ENCODE measurements at regions not wholly inside any gene's neighbourhood (a gene's known extent, or its start where the extent isn't known, plus 50 kb on each side); places are given as distances from the start of the nearest gene placed in this dataset.
A peak's percentile ranks its signal among the peaks of the same experiment; 100 is the strongest.

GRCh38 chr17:72295916-72296315 is 175.1 kb downstream of the SOX9 start:
- no peak for TF ChIP-seq OSR1 (CRISPR knock-in tag; IDR thresholded peaks at IDR 0.05)
- no peak for TF ChIP-seq ZNF565 (CRISPR knock-in tag; conservative IDR thresholded peaks at IDR 0.05; ENCODE audit: low read depth)
- TF ChIP-seq ESRRG (CRISPR knock-in tag; IDR thresholded peaks at IDR 0.05), result no peak

GRCh38 chr17:72296456-72296855 is 175.6 kb downstream of the SOX9 start:
- no peak for TF ChIP-seq ARNTL (CRISPR knock-in tag; IDR thresholded peaks at IDR 0.05; ENCODE audit: borderline replicate concordance, low read depth)
- no peak for TF ChIP-seq BACH2 (CRISPR knock-in tag; IDR thresholded peaks at IDR 0.05; ENCODE audit: borderline replicate concordance)
- TF ChIP-seq ZFP3 (CRISPR knock-in tag; IDR thresholded peaks at IDR 0.05), result no peak
- TF ChIP-seq POU6F1 (CRISPR knock-in tag; IDR thresholded peaks at IDR 0.05; ENCODE audit: borderline replicate concordance, low read depth), result no peak
- no peak for TF ChIP-seq OSR1 (CRISPR knock-in tag; IDR thresholded peaks at IDR 0.05)
- TF ChIP-seq ZNF70 (CRISPR knock-in tag; IDR thresholded peaks at IDR 0.05), result no peak
- no peak for TF ChIP-seq TOX (CRISPR knock-in tag; IDR thresholded peaks at IDR 0.05; ENCODE audit: borderline replicate concordance)
- TF ChIP-seq TCF4 (CRISPR knock-in tag; IDR thresholded peaks at IDR 0.05; ENCODE audit: borderline replicate concordance), result no peak
- no peak for TF ChIP-seq CSDC2 (CRISPR knock-in tag; IDR thresholded peaks at IDR 0.05)
- TF ChIP-seq ESRRG (CRISPR knock-in tag; IDR thresholded peaks at IDR 0.05), result no peak
- TF ChIP-seq PATZ1 (CRISPR knock-in tag; IDR thresholded peaks at IDR 0.05; ENCODE audit: borderline replicate concordance), result no peak
- TF ChIP-seq, protein P1, sequence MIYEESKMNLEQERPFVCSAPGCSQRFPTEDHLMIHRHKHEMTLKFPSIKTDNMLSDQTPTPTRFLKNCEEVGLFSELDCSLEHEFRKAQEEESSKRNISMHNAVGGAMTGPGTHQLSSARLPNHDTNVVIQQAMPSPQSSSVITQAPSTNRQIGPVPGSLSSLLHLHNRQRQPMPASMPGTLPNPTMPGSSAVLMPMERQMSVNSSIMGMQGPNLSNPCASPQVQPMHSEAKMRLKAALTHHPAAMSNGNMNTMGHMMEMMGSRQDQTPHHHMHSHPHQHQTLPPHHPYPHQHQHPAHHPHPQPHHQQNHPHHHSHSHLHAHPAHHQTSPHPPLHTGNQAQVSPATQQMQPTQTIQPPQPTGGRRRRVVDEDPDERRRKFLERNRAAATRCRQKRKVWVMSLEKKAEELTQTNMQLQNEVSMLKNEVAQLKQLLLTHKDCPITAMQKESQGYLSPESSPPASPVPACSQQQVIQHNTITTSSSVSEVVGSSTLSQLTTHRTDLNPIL (CRISPR knock-in tag; IDR thresholded peaks at IDR 0.05; ENCODE audit: low read depth), result no peak
- no peak for ATAC-seq

More at GRCh38 chr17:72295916-72296315, 175.1 kb downstream of the SOX9 start:
- ATAC-seq, result no peak

GRCh38 chr17:72297326-72298115 is 176.7 kb downstream of the SOX9 start:
- TF ChIP-seq PPARA (CRISPR knock-in tag; IDR thresholded peaks at IDR 0.05; ENCODE audit: borderline replicate concordance) (no peak), ZNF565 (CRISPR knock-in tag; conservative IDR thresholded peaks at IDR 0.05; ENCODE audit: low read depth) (no peak), TCF4 (CRISPR knock-in tag; IDR thresholded peaks at IDR 0.05; ENCODE audit: borderline replicate concordance) (no peak), RARB (CRISPR knock-in tag; IDR thresholded peaks at IDR 0.05) (no peak), BACH2 (CRISPR knock-in tag; IDR thresholded peaks at IDR 0.05; ENCODE audit: borderline replicate concordance) (no peak), ZNF8 (CRISPR knock-in tag; IDR thresholded peaks at IDR 0.05) (no peak), CSRNP3 (CRISPR knock-in tag; IDR thresholded peaks at IDR 0.05) (no peak), ZNF70 (CRISPR knock-in tag; IDR thresholded peaks at IDR 0.05) (no peak), SNAI2 (CRISPR knock-in tag; IDR thresholded peaks at IDR 0.05) (no peak), CSDC2 (CRISPR knock-in tag; IDR thresholded peaks at IDR 0.05) (no peak), POU6F1 (CRISPR knock-in tag; IDR thresholded peaks at IDR 0.05; ENCODE audit: borderline replicate concordance, low read depth) (no peak), GLIS3 (CRISPR knock-in tag; IDR thresholded peaks at IDR 0.05) (no peak), ESRRG (CRISPR knock-in tag; IDR thresholded peaks at IDR 0.05) (no peak), ZFP3 (CRISPR knock-in tag; IDR thresholded peaks at IDR 0.05) (no peak), ISL1 (CRISPR knock-in tag; IDR thresholded peaks at IDR 0.05) (no peak), ZFP30 (CRISPR knock-in tag; IDR thresholded peaks at IDR 0.05) (no peak), ZC3H10 (CRISPR knock-in tag; IDR thresholded peaks at IDR 0.05) (no peak)
- TF ChIP-seq, protein P1 (CRISPR knock-in tag; IDR thresholded peaks at IDR 0.05; ENCODE audit: low read depth), result no peak
- peak; percentile 52; the same call in 2 of the 3 replicates for ATAC-seq
